Stimulated activated CD8-positive, alpha-beta memory T cell treated with anti-CD3 and anti-CD28 coated beads, Interleukin-4, amount 100 ng/mL, for 4 hours (primary cell): ENCODE measurements at regions not wholly inside any gene's neighbourhood (a gene's known extent, or its start where the extent isn't known, plus 50 kb on each side); places are given as distances from the start of the nearest gene placed in this dataset.
"Not testable (repeated sequence)": the region's sequence is repeated elsewhere in the genome, so short reads cannot be mapped to it uniquely, and the experiment has no call there.

Experiments
- DNase-seq, 2 donors: peaks; one replicate each; pipeline ENCODE4 v3.0.0-alpha.2; 2020; ENCODE audit warnings: low read depth in 2 of 2, low spot score in 1 of 2

GRCh38 chr10:120188950-120189349 lies 268.1 kb upstream of the PLPP4 start:
- DNase-seq: no peak

- no peak for DNase-seq
Observed at GRCh38 chr10:120195984-120196712, 260.9 kb upstream of the PLPP4 start.

- DNase-seq: no peak
Observed at GRCh38 chr10:120204877-120205276, 252.2 kb upstream of the PLPP4 start.

- no peak for DNase-seq
Observed at GRCh38 chr10:120205368-120206018, 251.5 kb upstream of the PLPP4 start.

- DNase-seq: no peak
Observed at GRCh38 chr10:120208488-120208887, 248.5 kb upstream of the PLPP4 start.

- DNase-seq: no peak
Observed at GRCh38 chr10:120209124-120209762, 247.8 kb upstream of the PLPP4 start.

GRCh38 chr10:120212275-120212674 lies 244.8 kb upstream of the PLPP4 start:
- no peak for DNase-seq

GRCh38 chr10:120213283-120213682 lies 243.7 kb upstream of the PLPP4 start:
- DNase-seq: not testable (repeated sequence)

- DNase-seq: no peak
Observed at GRCh38 chr10:120217736-120218135, 239.3 kb upstream of the PLPP4 start.

GRCh38 chr10:120221873-120222485 lies 235.0 kb upstream of the PLPP4 start:
- no peak for DNase-seq

- no peak for DNase-seq
Observed at GRCh38 chr10:120229641-120230040, 227.4 kb upstream of the PLPP4 start.

- DNase-seq: not testable (repeated sequence)
Observed at GRCh38 chr10:120239695-120240094, 217.3 kb upstream of the PLPP4 start.

GRCh38 chr10:120251821-120252442 lies 205.1 kb upstream of the PLPP4 start:
- no peak for DNase-seq

- DNase-seq: no peak
Observed at GRCh38 chr10:120253131-120253530, 203.9 kb upstream of the PLPP4 start.

GRCh38 chr10:120260456-120260855 lies 196.6 kb upstream of the PLPP4 start:
- DNase-seq: no peak

- DNase-seq: no peak
Observed at GRCh38 chr10:120262857-120263547, 194.0 kb upstream of the PLPP4 start.

- DNase-seq: no peak
Observed at GRCh38 chr10:120266022-120266421, 191.0 kb upstream of the PLPP4 start.

- DNase-seq: no peak
Observed at GRCh38 chr10:120270906-120271305, 186.1 kb upstream of the PLPP4 start.

- no peak for DNase-seq
Observed at GRCh38 chr10:120271696-120272095, 185.3 kb upstream of the PLPP4 start.

- no peak for DNase-seq
Observed at GRCh38 chr10:120272350-120272749, 184.7 kb upstream of the PLPP4 start.

GRCh38 chr10:120278069-120278468 lies 179.0 kb upstream of the PLPP4 start:
- DNase-seq: no peak
